Frontal cortex (tissue), 3 donors: ENCODE measurements at regions not wholly inside any gene's neighbourhood (a gene's known extent, or its start where the extent isn't known, plus 50 kb on each side); places are given as distances from the start of the nearest gene placed in this dataset.
"Not testable (repeated sequence)": the region's sequence is repeated elsewhere in the genome, so short reads cannot be mapped to it uniquely, and the experiment has no call there.

ENCODE experiments used
- DNase-seq, 2 donors: peaks; one replicate each; pipeline ENCODE4 v3.0.0; 2012; ENCODE audit warnings: low spot score in 2 of 2
- FAIRE-seq: peaks from 2 replicates; lab custom pipeline; 2012; peaks lifted over from hg19 to GRCh38; lab: Jason Lieb, UNC
- donor health status: control.
- donor health status: control.
- donor health status: control.

DNA sequence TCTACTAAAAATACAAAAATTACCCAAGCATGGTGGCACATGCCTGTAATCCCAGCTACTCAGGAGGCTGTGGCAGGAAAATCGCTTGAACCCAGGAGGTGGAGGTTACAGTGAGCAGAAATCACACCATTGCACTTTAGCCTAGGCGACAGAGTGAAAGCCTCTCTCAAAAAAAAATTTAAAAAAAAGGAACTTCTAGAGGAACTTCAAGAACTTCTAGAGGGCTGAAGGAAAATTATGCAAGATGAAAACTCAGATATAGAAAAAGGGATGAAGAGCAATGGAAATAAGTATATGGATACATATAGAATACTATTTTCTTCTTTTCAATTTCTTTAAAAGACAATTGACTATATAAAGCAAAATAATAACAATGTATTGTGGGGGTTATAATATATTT lies 51.2 kb upstream of the PRR5 start:
- DNase-seq, result no peak
- no peak for FAIRE-seq

DNA sequence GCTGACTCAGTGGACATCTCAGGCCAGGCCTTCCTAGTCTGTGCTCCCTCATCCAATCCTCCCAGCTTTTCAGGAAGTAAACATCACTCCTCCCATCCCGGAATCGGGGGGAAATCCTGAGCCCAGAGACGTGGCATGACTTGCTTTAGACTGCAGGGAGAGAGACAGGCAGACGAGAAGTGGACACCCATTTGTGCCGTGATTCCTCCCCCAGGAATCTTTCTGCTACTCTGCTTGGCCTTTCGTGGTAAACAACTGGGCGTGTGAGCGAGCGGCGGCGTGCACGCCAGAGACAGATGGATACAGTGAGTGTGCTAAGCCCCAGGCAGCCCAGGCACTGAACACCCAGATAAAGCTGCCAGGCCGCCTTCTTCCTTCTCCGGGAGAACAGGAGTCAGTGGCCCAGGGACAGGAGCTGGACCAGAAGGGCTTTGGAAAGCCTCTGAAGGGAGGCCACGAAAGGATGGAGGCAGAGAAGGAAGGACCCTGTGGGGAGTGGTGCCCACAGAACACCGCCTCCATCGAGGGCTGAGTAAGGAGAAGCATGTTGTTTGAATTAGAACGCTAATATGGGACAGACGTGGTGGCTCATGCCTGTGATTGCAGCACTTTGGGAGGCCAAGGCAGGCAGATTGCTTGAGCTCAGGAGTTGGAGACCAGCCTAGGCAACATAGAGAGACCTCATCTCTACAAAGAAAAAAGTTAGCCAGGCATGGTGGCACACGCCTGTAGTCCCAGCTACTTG lies 53.0 kb upstream of the PRR5 start:
- FAIRE-seq, result no peak
- DNase-seq, result no peak

DNA sequence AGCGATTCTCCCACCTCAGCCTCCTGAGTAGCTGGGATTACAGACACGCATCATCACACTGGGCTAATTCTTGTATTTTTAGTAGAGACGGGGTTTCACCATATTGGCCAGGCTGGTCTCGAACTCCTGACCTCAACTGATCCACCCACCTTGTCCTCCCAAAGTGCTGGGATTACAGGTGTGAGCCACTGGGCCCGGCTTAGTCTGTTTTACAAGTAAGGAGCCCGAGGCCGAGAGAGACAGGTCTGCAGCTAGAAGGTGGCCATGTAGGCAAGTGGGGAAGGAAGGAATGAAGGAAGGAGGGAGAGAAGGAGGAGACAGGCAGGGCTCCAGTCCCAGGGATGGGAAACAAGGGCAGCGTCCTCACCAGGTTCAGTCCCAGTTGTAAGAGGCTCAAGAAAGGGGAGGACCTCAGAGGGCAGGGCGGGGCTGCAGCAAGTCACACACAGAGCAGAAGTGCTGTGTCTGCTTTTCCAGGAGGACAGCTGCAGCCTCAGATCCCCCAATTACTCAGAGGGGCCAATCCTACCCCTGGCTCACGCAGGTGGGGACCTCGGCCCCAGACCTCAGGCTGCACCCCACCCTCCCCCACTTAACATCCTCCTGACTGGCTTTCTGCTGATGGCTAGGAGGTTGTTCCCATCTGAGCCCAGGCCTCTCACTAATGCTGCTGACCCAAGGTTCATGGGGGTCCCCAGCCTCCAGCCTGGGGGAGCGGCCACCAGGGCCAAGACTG lies 53.8 kb upstream of the PRR5 start:
- FAIRE-seq (no peak), DNase-seq (no peak)

DNA sequence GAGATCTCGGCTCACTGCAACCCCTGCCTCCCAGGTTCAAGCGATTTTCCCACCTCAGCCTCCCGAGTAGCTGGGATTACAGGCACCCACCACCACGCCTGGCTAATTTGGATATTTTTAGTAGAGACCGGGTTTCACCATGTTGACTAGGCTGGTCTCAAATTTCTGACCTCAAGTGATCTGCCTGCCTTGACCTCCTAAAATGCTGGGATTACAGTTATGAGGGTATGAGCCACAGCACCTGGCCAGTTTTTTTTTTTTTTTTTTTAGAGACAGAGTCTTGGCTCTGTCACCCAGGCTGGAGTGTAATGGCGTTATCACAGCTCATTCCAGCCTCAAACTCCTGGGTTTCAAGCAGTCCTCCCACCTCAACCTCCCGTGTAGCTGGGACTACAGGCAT lies 54.9 kb upstream of the PRR5 start:
- FAIRE-seq (no peak), DNase-seq (no peak)

DNA sequence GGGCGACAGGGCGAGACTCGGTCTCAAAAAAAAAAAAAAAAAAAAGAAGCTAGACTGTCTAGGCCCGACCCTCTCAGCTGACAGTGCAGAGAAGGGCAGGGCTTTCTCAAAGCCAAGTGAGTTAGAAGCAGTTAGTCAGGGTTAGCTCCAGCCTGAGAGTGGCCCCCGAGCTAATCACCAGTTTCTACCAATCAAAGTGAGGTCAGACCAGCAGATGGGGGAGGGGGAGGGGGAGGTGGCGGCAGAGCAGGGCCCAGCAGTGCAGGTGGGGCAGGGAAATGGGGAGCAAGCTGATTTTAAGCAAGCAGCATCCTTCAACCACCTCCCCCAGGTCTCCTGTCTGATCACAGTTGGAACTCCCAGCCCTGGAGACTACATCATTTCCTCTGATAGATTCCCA lies 55.3 kb upstream of the PRR5 start:
- DNase-seq (no peak), FAIRE-seq (no peak)

DNA sequence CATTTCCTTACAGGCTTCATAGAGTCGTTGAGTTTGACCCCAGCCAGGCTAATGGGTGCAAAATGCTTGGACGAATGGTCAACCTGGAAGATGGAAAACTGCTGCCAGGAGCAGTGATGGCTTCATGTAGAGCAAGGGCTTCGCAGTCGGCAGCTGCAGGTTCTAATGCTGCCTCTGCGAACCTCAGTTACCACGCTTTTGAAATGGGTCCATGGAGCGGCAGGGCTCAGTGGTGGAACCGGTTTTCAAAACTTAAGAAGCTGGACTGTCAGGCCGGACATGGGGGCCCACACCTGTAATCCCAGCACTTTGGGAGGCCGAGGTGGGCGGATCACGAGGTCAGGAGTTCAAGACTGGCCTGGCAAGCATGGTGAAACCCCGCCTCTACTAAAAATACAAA lies 55.9 kb upstream of the PRR5 start:
- FAIRE-seq, result no peak
- no peak for DNase-seq

DNA sequence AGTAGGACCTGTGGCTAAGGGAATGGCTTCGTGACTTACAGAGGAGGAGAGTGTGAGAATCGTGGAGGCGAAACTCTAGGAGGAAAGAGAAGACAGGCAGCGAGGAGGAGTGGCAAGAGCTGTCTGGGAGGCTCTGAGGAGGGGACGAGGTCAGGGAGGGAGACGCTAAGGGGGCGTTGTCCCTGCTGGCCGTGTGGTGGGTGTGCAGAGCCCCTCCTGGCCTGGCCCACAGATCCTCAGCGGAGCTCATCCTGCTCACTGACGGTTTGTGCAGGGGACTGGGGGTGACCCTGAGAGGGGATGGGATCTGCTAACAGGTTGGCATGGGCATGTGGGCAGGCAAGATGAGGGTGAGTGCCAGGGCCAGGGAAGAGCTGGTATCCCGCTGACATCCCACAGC lies 56.5 kb upstream of the PRR5 start:
- DNase-seq (no peak), FAIRE-seq (no peak)

DNA sequence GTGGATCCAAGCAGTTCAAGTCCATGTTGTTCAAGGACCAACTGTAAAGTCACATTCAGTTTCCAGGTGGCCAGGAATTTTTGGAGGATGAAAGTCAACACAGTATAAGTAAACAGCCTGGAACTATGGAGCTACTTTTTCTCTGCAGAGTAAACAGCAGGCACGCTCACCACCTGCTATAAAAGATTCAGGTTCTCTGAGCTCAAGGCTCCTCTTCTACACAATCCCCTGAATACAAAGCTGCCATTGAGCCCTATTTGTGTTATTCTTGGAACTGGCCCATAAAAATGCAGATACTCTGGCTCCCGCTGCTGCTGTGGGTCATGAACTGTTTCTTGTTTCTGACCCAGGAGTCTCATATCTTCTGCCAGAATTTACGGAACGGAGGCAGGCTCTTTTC lies 56.9 kb upstream of the PRR5 start:
- no peak for FAIRE-seq
- no peak for DNase-seq

DNA sequence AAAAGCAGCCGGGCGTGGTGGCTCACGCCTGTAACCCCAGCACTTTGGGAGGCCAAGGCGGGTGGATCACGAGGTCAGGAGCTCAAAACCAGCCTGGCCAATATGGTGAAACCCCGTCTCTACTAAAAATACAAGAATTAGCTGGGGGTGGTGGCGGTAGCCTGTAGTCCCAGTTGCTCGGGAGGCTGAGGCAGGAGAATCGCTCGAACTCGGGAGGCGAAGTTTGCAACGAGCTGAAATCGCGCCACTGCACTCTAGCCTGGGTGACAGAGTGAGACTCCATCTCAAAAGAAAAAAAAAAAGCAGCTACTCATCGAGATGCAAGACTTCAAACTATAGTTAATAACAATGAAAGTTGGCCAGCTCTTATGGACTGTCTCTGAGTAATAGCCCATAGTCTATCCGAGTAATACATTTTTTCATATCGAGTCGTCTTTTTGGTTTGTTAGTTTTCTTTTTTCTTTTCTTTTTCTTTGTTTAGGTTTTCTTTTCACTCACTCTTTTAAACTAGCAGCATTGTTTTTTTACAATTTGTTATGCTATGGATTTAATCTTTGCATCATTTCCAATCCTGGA lies 58.4 kb upstream of the PRR5 start:
- DNase-seq, FAIRE-seq: not testable (repeated sequence)

DNA sequence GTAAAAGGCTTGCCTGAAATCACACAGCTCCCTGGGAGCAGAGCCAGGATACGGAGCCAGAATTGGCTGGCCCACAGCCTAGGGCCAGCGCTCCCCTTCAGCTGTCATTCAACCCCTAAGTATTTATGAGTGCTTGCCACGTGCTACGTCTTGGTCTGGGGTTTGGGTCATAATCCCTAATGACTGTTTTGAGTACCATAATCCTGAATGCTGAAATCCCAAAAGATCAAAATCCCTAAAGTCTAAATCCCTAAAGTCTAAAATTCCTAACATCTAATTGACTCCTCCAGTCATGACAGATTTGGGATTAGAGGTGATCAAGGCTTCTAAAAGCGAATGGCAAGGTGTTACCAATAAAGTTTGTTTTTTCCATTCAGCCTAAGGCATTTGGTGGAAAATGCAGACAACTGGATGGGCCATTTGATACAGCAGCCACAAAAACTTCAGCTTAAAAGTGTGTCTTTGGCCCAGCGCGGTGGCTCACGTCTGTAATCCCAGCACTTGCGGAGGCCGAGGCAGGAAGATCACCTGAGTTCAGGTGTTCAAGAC lies 59.8 kb upstream of the PRR5 start:
- no peak for FAIRE-seq

DNA sequence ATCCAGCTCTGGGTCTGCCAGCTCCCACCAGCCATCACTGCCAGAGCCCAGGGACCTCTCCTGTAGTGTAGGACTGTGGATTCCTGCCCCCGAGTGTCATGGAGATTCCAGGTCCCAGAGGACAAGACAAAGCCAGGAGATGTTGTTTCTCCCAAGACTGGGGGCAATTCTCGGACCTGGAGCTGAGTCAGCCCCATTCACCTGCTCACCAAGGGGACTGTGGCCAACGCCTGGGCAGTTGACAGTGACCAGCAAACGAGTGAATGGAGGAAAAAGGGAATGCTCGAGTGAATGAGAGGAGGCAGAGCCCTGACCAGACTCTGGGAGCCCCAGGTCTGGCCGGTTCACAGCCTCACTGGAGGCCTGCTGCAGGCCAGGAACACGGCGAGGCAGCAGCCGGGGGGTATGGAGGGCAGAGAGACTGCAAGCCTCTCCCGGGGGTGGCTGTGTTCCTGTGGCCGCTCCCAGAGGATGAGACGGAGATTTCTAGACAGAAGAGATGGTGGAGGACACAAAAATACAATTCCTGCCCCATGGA lies 61.3 kb upstream of the PRR5 start:
- no peak for DNase-seq
- FAIRE-seq, result no peak

More for the DNA sequence above, 59.8 kb upstream of the PRR5 start:
- DNase-seq, result no peak

DNA sequence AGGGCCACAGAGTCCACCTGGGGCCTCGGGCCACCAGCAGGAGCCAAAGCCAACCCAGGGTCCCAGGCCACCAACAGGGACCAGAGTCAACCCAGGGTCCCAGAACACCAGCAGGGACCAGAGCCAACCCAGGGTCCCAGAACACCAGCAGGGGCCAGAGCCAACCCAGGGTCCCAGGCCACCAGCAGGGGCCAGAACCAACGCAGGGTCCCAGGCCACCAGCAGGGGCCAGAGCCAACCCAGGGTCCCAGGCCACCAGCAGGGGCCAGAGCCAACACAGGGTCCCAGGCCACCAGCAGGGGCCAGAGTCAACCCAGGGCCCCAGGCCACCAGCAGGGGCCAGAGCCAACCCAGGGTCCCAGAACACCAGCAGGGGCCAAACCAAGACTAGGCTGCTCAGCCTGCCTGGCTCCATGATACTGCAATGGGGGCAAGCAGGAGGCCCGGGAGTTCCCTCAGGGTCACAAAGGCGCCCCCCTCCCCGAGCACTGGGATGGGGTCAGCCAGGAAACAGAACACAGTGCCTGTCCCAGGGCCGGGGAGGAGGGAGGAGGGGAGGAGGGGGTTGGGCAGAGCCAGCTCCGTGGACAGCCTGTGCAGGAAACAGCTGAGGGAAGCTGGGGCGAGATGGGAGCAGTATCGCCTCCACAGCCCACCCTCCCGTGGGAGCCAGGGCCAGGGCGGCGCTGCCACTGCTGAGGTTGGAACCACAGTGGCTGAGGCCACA lies 62.0 kb upstream of the PRR5 start:
- DNase-seq, result no peak
- FAIRE-seq, result no peak

DNA sequence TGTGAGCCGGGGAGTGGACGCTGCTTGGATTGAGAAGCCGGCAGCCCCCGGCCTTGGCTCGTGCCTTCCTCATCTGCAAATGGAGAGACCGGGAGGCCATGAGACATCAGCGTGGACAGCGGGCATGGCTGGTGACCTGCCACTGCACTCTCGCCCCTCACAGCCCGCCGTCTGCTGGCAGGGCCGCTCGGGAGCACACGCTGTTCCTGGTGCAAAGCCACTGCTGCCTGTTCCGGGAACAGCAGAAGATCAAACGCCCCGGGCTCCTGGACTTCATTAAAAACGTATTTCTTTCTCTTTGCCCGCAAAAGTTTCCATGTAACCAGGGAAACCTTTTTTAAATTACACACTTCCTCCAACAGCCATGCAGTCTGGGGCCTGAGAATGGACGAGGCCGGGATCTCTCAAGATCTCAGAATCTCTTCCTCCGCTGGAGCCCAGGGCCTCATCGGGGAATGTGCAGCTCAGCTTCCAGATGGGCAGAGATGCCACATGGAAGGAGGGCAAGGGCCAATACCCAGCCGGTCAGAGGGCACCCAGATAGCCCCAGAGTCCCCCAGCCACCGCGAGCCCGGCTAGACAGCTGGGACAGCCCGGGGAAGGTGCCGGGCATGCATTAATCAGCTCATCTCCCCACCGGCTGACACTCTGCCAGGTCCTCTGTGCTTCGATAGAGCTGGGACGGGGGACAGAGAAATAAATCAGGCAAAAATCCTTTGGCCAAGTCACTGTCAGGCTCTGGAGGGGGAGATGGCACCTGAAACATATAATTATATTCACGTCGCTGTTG lies 62.8 kb upstream of the PRR5 start:
- FAIRE-seq, result no peak
- DNase-seq, result no peak

DNA sequence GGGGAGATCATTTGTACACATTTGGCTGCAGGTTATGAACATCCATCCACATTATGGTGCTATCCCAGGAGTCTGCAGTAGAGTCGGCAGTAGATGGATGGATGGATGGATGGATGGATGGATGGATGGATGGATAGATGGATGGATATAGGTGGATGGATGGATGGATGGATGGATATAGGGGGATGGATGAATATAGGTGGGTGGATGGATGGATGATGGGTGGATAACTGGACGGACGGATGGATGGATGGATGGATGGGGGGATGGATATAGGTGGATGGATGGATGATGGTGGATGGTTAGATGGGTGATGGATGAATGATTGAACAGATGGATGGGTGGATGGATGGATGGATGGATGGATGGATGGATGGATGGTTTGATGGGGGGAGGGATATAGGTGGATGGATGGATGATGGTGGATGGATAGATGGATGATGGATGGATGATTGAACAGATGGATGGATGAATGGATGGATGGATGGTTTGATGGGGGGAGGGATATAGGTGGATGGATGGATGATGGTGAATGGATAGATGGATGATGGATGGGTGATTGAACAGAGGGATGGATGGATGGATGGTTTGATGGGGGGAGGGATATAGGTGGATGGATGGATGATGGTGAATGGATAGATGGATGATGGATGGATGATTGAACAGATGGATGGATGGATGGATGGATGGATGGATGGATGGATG lies 65.3 kb upstream of the PRR5 start:
- not testable (repeated sequence) for FAIRE-seq

DNA sequence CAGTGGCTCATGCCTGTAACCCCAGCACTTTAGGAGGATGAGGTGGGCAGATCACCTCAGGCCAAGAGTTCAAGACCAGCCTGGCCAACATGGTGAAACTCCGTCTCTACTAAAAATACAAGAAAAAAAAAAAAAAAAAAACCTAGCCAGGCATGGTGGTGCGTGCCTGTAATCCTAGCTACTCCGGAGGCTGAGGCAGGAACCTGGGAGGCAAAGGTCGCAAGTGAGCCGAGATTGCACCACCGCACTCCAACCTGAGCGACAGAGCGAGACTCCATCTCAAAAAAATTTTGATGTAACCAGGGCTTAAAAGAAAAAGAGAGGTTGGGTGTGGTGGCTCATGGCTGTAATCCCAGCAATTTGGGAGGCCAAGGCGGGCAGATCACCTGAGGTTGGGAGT lies 66.4 kb upstream of the PRR5 start:
- FAIRE-seq, result not testable (repeated sequence)

More for the DNA sequence above, 65.3 kb upstream of the PRR5 start:
- not testable (repeated sequence) for DNase-seq

DNA sequence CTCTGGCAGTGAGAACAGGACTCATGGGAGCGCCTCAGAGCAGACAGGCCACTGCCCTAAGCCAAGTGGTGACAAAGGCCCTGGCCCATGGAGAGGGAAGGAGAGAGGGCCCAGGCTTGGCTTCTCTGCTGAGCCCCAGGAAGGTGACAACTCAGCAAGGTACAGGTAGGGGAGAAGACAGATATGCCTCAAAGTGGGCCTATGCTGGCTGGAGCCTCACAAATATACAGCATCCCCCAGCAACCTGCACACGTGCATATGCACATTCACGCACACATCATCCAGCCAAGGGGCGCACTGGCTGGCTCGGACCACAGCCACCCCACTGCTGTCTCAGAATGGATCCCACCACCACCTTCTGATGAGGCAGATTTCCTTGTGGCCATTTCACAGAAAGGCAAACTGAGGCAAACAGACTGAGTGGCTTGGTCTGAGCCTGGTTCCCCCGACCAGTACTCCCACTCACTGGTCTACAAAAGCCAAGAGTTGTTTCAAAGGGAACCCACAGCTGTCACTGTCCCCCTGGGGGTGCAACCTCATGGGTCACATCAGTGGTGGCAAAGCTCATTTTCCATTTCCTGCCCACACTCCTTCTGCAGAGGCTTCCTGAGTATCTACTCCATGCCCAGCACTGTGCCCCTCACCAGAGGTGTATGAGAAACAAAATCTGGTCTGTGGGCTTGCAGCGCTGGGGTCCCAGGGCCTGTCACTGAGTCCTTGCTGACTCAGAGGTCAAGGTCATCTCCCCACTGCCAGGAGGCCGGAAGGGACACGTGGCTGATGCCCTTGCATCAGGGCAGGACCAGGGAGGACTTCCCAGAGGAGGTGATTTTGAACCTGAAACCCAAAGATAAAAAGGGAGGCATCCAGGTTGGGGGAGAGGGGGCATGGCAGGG lies 67.3 kb upstream of the PRR5 start:
- FAIRE-seq, result no peak
- DNase-seq, result no peak

More for the DNA sequence above, 66.4 kb upstream of the PRR5 start:
- DNase-seq, result not testable (repeated sequence)

DNA sequence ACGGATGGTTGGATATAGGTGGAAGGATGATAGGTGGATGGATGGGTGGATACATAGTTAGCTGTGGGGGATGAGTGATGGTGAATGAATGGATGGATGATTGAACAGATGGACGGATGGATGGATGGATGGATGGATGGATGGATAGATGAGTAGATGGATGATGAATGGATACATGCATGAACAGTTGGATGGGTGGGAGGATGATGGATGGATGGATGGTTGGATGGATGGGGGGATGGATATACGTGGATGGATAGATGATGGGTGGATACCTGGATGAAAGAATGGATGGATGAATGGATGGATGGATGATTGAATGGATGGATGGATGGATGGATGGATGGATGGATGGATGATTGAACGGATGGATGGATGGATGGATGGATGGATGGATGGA lies 68.4 kb upstream of the PRR5 start:
- FAIRE-seq (no peak), DNase-seq (no peak)
